GM10248 (cell line): ENCODE measurements at regions not wholly inside any gene's neighbourhood (a gene's known extent, or its start where the extent isn't known, plus 50 kb on each side); places are given as distances from the start of the nearest gene placed in this dataset.

ENCODE experiments used
- CTCF ChIA-PET: fragments of 300-600 bp; sonication (Branson Sonifier 250); formaldehyde crosslinking; extraction: SDS; loops from one replicate; lab custom pipeline; 2021; ENCODE audit warnings: antibody characterized with exemption; lab: Yijun Ruan, JAX
- POLR2A ChIA-PET: fragments of 350-650 bp; sonication (Branson Sonifier 250); formaldehyde crosslinking; extraction: SDS; loops from one replicate; lab custom pipeline; 2020; ENCODE audit warnings: antibody characterized with exemption; lab: Yijun Ruan, JAX
- DNase-seq: peaks from one replicate; pipeline ENCODE4 v3.0.0; 2012; ENCODE audit errors: extremely low spot score
- CTCF ChIP-seq: IDR thresholded peaks from 2 replicates; pipeline ENCODE4 v1.5.1; 2012; ENCODE audit warnings: mild to moderate bottlenecking, low read depth; ENCODE audit errors: extremely low read depth, missing control alignments, control extremely low read depth

- ChIA-PET POLR2A (no interaction called here), CTCF (no interaction called here)
- no peak for TF ChIP-seq CTCF
- DNase-seq, result no peak
These were observed 281.6 kb upstream of the C11orf87 start for GRCh38 chr11:109140426-109140825.

GRCh38 chr11:109140857-109141515 is 281.0 kb upstream of the C11orf87 start:
- DNase-seq, result no peak
- POLR2A ChIA-PET, result no interaction called here
- CTCF ChIA-PET, result interaction anchor here (1.9 kb wide), 1 partner anchor 9 kb away, joined by 5 read pairs; no protein-coding TSS in a partner anchor
- TF ChIP-seq CTCF, result no peak

GRCh38 chr11:109145287-109145686 is 276.7 kb upstream of the C11orf87 start:
- no peak for TF ChIP-seq CTCF
- ChIA-PET CTCF (interaction anchor here (1.3 kb wide), 1 partner anchor 56 kb away, joined by 3 read pairs; no protein-coding TSS in a partner anchor), POLR2A (interaction anchor here (0.6 kb wide), 1 partner anchor 18 kb away, joined by 3 read pairs; no protein-coding TSS in a partner anchor)
- no peak for DNase-seq

- POLR2A ChIA-PET, result no interaction called here
- DNase-seq, result no peak
- TF ChIP-seq CTCF, result no peak
- CTCF ChIA-PET, result interaction anchor here (1.3 kb wide), 1 partner anchor 10 kb away, joined by 3 read pairs; no protein-coding TSS in a partner anchor
These were observed 274.3 kb upstream of the C11orf87 start for GRCh38 chr11:109147726-109148125.

- CTCF ChIA-PET, result interaction anchor here (1.3 kb wide), 1 partner anchor 9 kb away, joined by 3 read pairs; no protein-coding TSS in a partner anchor
- POLR2A ChIA-PET, result no interaction called here
- DNase-seq, result no peak
- TF ChIP-seq CTCF, result no peak
These were observed 273.3 kb upstream of the C11orf87 start for GRCh38 chr11:109148669-109149068.

- TF ChIP-seq CTCF, result no peak
- CTCF ChIA-PET, result no interaction called here
- DNase-seq, result no peak
- POLR2A ChIA-PET, result no interaction called here
These were observed 271.4 kb upstream of the C11orf87 start for GRCh38 chr11:109150581-109150980.

- no peak for TF ChIP-seq CTCF
- DNase-seq, result no peak
- POLR2A ChIA-PET, result no interaction called here
- CTCF ChIA-PET, result no interaction called here
These were observed 268.2 kb upstream of the C11orf87 start for GRCh38 chr11:109153836-109154235.
